ENCODE measurements at regions not wholly inside any gene's neighbourhood (a gene's known extent, or its start where the extent isn't known, plus 50 kb on each side); places are given as distances from the start of the nearest gene placed in this dataset.

- no peak for TF ChIP-seq CTCF (IDR thresholded peaks at IDR 0.05)
- no peak for TF ChIP-seq EZH2 (IDR thresholded peaks at IDR 0.05)
- TF ChIP-seq EZH2phosphoT487 (IDR thresholded peaks at IDR 0.05), result no peak
Observed at GRCh38 chr6:140168365-140168764, 793.9 kb upstream of the CITED2 start.
